ENCODE measurements at regions not wholly inside any gene's neighbourhood (a gene's known extent, or its start where the extent isn't known, plus 50 kb on each side); places are given as distances from the start of the nearest gene placed in this dataset.

GRCh38 chr4:3823496-3824341, 57.5 kb downstream of the ADRA2C start:
- H3K36me3 ChIP-seq (ENCODE audit: insufficient read depth, low read length, poor library complexity, severe bottlenecking) = no peaks in the 10 kb centered on the region
- H3K4me3 ChIP-seq (ENCODE audit: low read depth, low read length, poor library complexity, severe bottlenecking) = no peak overlapping the region
- no peaks in the 10 kb centered on the region for H3K9me3 ChIP-seq (ENCODE audit: low read depth, low read length, poor library complexity, severe bottlenecking)
- DNase-seq (ENCODE audit: low spot score) = no peak
- TF ChIP-seq EZH2 (IDR thresholded peaks at IDR 0.05; ENCODE audit: borderline replicate concordance, low read depth, low read length, poor library complexity, severe bottlenecking) = no peak
- TF ChIP-seq, protein P1, sequence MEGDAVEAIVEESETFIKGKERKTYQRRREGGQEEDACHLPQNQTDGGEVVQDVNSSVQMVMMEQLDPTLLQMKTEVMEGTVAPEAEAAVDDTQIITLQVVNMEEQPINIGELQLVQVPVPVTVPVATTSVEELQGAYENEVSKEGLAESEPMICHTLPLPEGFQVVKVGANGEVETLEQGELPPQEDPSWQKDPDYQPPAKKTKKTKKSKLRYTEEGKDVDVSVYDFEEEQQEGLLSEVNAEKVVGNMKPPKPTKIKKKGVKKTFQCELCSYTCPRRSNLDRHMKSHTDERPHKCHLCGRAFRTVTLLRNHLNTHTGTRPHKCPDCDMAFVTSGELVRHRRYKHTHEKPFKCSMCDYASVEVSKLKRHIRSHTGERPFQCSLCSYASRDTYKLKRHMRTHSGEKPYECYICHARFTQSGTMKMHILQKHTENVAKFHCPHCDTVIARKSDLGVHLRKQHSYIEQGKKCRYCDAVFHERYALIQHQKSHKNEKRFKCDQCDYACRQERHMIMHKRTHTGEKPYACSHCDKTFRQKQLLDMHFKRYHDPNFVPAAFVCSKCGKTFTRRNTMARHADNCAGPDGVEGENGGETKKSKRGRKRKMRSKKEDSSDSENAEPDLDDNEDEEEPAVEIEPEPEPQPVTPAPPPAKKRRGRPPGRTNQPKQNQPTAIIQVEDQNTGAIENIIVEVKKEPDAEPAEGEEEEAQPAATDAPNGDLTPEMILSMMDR (conservative IDR thresholded peaks at IDR 0.05; ENCODE audit: low read depth, low read length) = no peak
- no TSS peak for BruUV-seq (replicated peaks)
- no peaks in the 10 kb centered on the region for H3K27me3 ChIP-seq (replicated peaks; ENCODE audit: insufficient read depth, low read depth, low read length, poor library complexity)
- POLR2A ChIA-PET (ENCODE audit: low non-redundant PET) = interaction anchor here (0.6 kb wide), 1 partner anchor 83 kb away, joined by 3 read pairs; no protein-coding TSS in a partner anchor
- no peak overlapping the region for H3K27ac ChIP-seq (ENCODE audit: low read depth, low read length, poor library complexity, severe bottlenecking)
- CTCF ChIA-PET = no interaction called here
- H3K4me1 ChIP-seq (ENCODE audit: insufficient read depth, low read length, poor library complexity, severe bottlenecking) = peaks cover 13% of the 10 kb centered on the region
- intact Hi-C loops (cut with micrococcal nuclease; ENCODE audit: unreplicated experiment) = no loop called here

- Histone ChIP-seq H3K4me3 (ENCODE audit: low read depth, low read length, poor library complexity, severe bottlenecking) (no peak overlapping the region), H3K27ac (ENCODE audit: low read depth, low read length, poor library complexity, severe bottlenecking) (no peak overlapping the region), H3K4me1 (ENCODE audit: insufficient read depth, low read length, poor library complexity, severe bottlenecking) (peaks cover 18% of the 10 kb centered on the region), H3K27me3 (replicated peaks; ENCODE audit: insufficient read depth, low read depth, low read length, poor library complexity) (no peaks in the 10 kb centered on the region), H3K9me3 (ENCODE audit: low read depth, low read length, poor library complexity, severe bottlenecking) (no peaks in the 10 kb centered on the region), H3K36me3 (ENCODE audit: insufficient read depth, low read length, poor library complexity, severe bottlenecking) (no peaks in the 10 kb centered on the region)
- no TSS peak for BruUV-seq (replicated peaks)
- no peak for DNase-seq (ENCODE audit: low spot score)
- ChIA-PET CTCF (no interaction called here), POLR2A (ENCODE audit: low non-redundant PET) (no interaction called here)
- intact Hi-C loops (cut with micrococcal nuclease; ENCODE audit: unreplicated experiment) = no loop called here
- TF ChIP-seq, protein P1 (conservative IDR thresholded peaks at IDR 0.05; ENCODE audit: low read depth, low read length) = no peak
- TF ChIP-seq EZH2 (IDR thresholded peaks at IDR 0.05; ENCODE audit: borderline replicate concordance, low read depth, low read length, poor library complexity, severe bottlenecking) = no peak
These were observed 58.5 kb downstream of the ADRA2C start for GRCh38 chr4:3824521-3825270.

- TF ChIP-seq, protein P1 (conservative IDR thresholded peaks at IDR 0.05; ENCODE audit: low read depth, low read length) = no peak
- intact Hi-C loops (cut with micrococcal nuclease; ENCODE audit: unreplicated experiment) = no loop called here
- Histone ChIP-seq H3K4me1 (ENCODE audit: insufficient read depth, low read length, poor library complexity, severe bottlenecking) (peaks cover 26% of the 10 kb centered on the region), H3K36me3 (ENCODE audit: insufficient read depth, low read length, poor library complexity, severe bottlenecking) (no peaks in the 10 kb centered on the region), H3K9me3 (ENCODE audit: low read depth, low read length, poor library complexity, severe bottlenecking) (no peaks in the 10 kb centered on the region), H3K27me3 (replicated peaks; ENCODE audit: insufficient read depth, low read depth, low read length, poor library complexity) (no peaks in the 10 kb centered on the region), H3K4me3 (ENCODE audit: low read depth, low read length, poor library complexity, severe bottlenecking) (no peak overlapping the region), H3K27ac (ENCODE audit: low read depth, low read length, poor library complexity, severe bottlenecking) (no peak overlapping the region)
- ChIA-PET POLR2A (ENCODE audit: low non-redundant PET) (no interaction called here), CTCF (no interaction called here)
- BruUV-seq (replicated peaks) = no TSS peak
- DNase-seq (ENCODE audit: low spot score) = no peak
These were observed 59.3 kb downstream of the ADRA2C start for GRCh38 chr4:3825530-3825929.

Measured in A673 (cell line).